ENCODE measurements at regions not wholly inside any gene's neighbourhood (a gene's known extent, or its start where the extent isn't known, plus 50 kb on each side); places are given as distances from the start of the nearest gene placed in this dataset.

DNA sequence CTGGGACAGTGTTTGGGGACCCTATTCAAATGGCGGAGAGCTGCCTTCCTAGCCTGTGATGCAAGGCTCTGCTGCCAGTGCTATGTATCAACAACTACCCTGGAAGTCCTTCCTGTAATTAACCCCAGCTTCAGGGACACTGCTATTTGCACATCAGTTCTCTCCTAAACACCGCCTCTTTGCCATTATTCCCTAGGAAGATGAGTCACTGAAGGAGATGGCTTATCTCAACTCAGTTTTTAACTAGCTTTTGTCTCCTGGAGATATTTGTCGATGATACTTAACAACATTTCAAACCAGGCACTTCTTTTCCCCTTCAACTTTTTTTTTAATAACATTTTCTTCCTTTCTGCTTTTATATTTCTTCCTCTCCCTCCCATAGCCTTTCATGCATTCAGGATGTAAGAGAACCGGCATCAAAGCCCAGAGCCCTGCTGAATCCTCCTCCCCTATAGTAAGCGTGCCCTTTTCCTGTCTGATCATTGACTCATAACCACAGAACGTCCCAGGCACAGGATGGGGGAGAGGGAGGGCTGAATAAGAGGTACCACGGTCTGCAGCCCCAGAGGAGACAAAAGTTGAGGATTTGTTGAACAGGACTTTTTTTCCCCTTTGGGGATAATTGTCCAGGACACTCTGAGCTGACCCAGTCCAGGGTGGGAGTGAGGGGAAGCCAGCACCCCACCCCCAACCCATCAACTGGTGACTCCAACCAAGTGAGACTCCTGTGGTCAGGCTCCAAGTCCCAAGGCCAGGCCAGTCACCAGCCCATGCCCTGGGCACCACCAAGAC lies 387.8 kb upstream of the SALL1 start:
- no peak overlapping the region for H3K4me3 ChIP-seq
- CTCF ChIA-PET, result no interaction called here
- POLR2A ChIA-PET (ENCODE audit: unreplicated experiment), result no interaction called here
- 0 out of 2 replicates have a peak, but pooled peaks cover 4% of the 10 kb centered on the region for H3K27me3 ChIP-seq (ENCODE audit: insufficient read depth, low read depth)
- TF ChIP-seq EZH2 (IDR thresholded peaks at IDR 0.05; ENCODE audit: low read depth), result no peak
- TF ChIP-seq, protein P1, sequence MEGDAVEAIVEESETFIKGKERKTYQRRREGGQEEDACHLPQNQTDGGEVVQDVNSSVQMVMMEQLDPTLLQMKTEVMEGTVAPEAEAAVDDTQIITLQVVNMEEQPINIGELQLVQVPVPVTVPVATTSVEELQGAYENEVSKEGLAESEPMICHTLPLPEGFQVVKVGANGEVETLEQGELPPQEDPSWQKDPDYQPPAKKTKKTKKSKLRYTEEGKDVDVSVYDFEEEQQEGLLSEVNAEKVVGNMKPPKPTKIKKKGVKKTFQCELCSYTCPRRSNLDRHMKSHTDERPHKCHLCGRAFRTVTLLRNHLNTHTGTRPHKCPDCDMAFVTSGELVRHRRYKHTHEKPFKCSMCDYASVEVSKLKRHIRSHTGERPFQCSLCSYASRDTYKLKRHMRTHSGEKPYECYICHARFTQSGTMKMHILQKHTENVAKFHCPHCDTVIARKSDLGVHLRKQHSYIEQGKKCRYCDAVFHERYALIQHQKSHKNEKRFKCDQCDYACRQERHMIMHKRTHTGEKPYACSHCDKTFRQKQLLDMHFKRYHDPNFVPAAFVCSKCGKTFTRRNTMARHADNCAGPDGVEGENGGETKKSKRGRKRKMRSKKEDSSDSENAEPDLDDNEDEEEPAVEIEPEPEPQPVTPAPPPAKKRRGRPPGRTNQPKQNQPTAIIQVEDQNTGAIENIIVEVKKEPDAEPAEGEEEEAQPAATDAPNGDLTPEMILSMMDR (conservative IDR thresholded peaks at IDR 0.05), result no peak
- no peaks in the 10 kb centered on the region for H4K20me1 ChIP-seq (ENCODE audit: insufficient read depth)
- no peaks in the 10 kb centered on the region for H3K4me1 ChIP-seq (replicated peaks; ENCODE audit: insufficient read depth)
- BruUV-seq (replicated peaks), result no TSS peak
- DNase-seq, result no peak
- H2AFZ ChIP-seq, result no peak overlapping the region
- no peaks in the 10 kb centered on the region for H3F3A ChIP-seq (ENCODE audit: insufficient read depth, low read depth)
- no peak overlapping the region for H3K27ac ChIP-seq
- no peak overlapping the region for H3K4me2 ChIP-seq
- H3K36me3 ChIP-seq (ENCODE audit: low read depth), result no peaks in the 10 kb centered on the region
- intact Hi-C loops (cut with micrococcal nuclease; ENCODE audit: unreplicated experiment), result loop anchor here (1.0 kb wide), 1 partner anchor 16 kb away; no protein-coding TSS in a partner anchor
- H3K9me3 ChIP-seq (ENCODE audit: insufficient read depth, low read depth), result no peaks in the 10 kb centered on the region
- no peaks in the 10 kb centered on the region for H3K79me2 ChIP-seq (ENCODE audit: low read depth)
- no peaks in the 10 kb centered on the region for H3K9me2 ChIP-seq (ENCODE audit: insufficient read depth)

- Histone ChIP-seq H3K27ac (no peak overlapping the region), H3K9me3 (ENCODE audit: insufficient read depth, low read depth) (no peaks in the 10 kb centered on the region), H4K20me1 (ENCODE audit: insufficient read depth) (no peaks in the 10 kb centered on the region), H3K4me3 (no peak overlapping the region), H3F3A (ENCODE audit: insufficient read depth, low read depth) (no peaks in the 10 kb centered on the region), H3K36me3 (ENCODE audit: low read depth) (no peaks in the 10 kb centered on the region), H3K9me2 (ENCODE audit: insufficient read depth) (no peaks in the 10 kb centered on the region), H2AFZ (no peak overlapping the region), H3K4me1 (replicated peaks; ENCODE audit: insufficient read depth) (no peaks in the 10 kb centered on the region), H3K27me3 (ENCODE audit: insufficient read depth, low read depth) (no peaks in the 10 kb centered on the region), H3K4me2 (no peak overlapping the region), H3K79me2 (ENCODE audit: low read depth) (no peaks in the 10 kb centered on the region)
- POLR2A ChIA-PET (ENCODE audit: unreplicated experiment), result no interaction called here
- intact Hi-C loops (cut with micrococcal nuclease; ENCODE audit: unreplicated experiment), result no loop called here
- no peak for TF ChIP-seq EZH2 (IDR thresholded peaks at IDR 0.05; ENCODE audit: low read depth)
- TF ChIP-seq, protein P1 (conservative IDR thresholded peaks at IDR 0.05), result no peak
- BruUV-seq (replicated peaks), result no TSS peak
- DNase-seq, result no peak
- CTCF ChIA-PET, result no interaction called here
Observed at GRCh38 chr16:51535591-51535990, 384.5 kb upstream of the SALL1 start.

DNA sequence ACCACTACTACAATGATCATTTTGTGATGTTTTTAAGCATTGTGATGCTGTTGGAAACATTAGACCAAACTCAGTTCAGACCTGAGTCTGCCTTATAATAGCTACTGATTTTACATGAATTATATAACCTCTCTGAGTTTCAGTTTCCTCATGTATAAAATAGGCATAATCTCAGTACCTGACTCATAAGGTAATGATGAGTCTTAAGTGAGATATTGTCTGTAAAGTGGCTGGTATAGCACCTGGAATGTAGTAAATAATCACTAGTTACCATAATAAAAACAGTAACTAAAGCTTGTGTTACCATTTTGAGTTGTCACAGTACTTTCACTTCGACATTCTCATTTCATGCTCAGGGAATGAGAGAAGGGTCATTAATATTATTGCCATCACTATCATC lies 381.5 kb upstream of the SALL1 start:
- TF ChIP-seq, protein P1 (conservative IDR thresholded peaks at IDR 0.05), result no peak
- no peak for TF ChIP-seq EZH2 (IDR thresholded peaks at IDR 0.05; ENCODE audit: low read depth)
- Histone ChIP-seq H4K20me1 (ENCODE audit: insufficient read depth) (no peaks in the 10 kb centered on the region), H3K79me2 (ENCODE audit: low read depth) (no peaks in the 10 kb centered on the region), H3K36me3 (ENCODE audit: low read depth) (no peaks in the 10 kb centered on the region), H3K4me3 (no peak overlapping the region), H3K9me2 (ENCODE audit: insufficient read depth) (no peaks in the 10 kb centered on the region), H3K27ac (no peak overlapping the region), H3K9me3 (ENCODE audit: insufficient read depth, low read depth) (no peaks in the 10 kb centered on the region), H3K4me2 (no peak overlapping the region), H3K4me1 (replicated peaks; ENCODE audit: insufficient read depth) (no peaks in the 10 kb centered on the region), H3K27me3 (ENCODE audit: insufficient read depth, low read depth) (no peaks in the 10 kb centered on the region), H2AFZ (no peak overlapping the region), H3F3A (ENCODE audit: insufficient read depth, low read depth) (no peaks in the 10 kb centered on the region)
- BruUV-seq (replicated peaks), result no TSS peak
- no peak for DNase-seq
- intact Hi-C loops (cut with micrococcal nuclease; ENCODE audit: unreplicated experiment), result no loop called here
- POLR2A ChIA-PET (ENCODE audit: unreplicated experiment), result no interaction called here
- CTCF ChIA-PET, result no interaction called here
